ENCODE measurements at regions not wholly inside any gene's neighbourhood (a gene's known extent, or its start where the extent isn't known, plus 50 kb on each side); places are given as distances from the start of the nearest gene placed in this dataset.

DNA sequence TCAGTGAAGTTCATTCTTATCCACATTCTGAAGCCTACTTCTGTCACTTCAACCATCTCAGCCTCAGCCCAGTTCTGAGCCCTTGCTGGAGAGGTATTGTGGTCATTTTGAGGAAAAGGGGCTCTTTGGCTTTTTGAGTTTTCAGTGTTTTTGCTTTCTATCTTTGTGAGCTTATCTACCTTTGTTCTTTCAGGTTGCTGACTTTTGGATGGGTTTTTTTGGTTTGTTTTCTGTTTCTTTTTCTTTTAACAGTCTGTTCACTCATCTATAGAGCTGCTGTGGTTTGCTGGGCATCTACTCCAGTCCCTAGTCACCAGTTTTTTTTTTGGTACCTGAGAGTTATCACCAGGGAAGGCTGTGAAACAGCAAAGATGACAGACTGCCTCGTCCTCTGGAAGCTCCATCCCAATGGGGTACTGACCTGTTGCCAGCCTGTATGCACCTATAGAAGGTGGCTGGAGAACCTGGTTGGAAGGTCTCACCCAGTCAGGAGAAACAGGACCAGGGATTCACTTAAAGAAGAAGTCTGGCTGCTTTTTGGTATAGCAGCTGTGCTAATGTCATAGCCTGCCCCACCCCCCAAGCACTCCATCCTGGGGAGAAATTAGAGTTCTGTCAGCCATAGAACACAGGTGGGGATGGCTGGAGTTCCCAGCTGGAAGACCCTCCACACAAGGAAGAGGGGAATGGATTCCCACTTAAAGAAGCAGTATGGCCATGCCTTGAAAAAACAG is 138.6 kb upstream of the TSLP start:
- TF ChIP-seq, protein P1, sequence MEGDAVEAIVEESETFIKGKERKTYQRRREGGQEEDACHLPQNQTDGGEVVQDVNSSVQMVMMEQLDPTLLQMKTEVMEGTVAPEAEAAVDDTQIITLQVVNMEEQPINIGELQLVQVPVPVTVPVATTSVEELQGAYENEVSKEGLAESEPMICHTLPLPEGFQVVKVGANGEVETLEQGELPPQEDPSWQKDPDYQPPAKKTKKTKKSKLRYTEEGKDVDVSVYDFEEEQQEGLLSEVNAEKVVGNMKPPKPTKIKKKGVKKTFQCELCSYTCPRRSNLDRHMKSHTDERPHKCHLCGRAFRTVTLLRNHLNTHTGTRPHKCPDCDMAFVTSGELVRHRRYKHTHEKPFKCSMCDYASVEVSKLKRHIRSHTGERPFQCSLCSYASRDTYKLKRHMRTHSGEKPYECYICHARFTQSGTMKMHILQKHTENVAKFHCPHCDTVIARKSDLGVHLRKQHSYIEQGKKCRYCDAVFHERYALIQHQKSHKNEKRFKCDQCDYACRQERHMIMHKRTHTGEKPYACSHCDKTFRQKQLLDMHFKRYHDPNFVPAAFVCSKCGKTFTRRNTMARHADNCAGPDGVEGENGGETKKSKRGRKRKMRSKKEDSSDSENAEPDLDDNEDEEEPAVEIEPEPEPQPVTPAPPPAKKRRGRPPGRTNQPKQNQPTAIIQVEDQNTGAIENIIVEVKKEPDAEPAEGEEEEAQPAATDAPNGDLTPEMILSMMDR (conservative IDR thresholded peaks at IDR 0.05; ENCODE audit: low read depth, low read length): no peak
- TF ChIP-seq EZH2 (IDR thresholded peaks at IDR 0.05; ENCODE audit: borderline replicate concordance, low read depth, low read length, poor library complexity, severe bottlenecking): no peak
